ENCODE measurements at regions not wholly inside any gene's neighbourhood (a gene's known extent, or its start where the extent isn't known, plus 50 kb on each side); places are given as distances from the start of the nearest gene placed in this dataset.

GRCh38 chr10:36188080-36188453, 546.0 kb upstream of the FZD8 start:
- TF ChIP-seq ZFX (IDR thresholded peaks at IDR 0.05) (no peak), CTCF (IDR thresholded peaks at IDR 0.05 in 2 of 3, conservative IDR thresholded peaks at IDR 0.05 in 1 of 3; ENCODE audit: borderline replicate concordance in 1 of 3, insufficient read depth in 1 of 3, low read depth in 2 of 3, low read length in 2 of 3) (no peak), POLR2A (IDR thresholded peaks at IDR 0.05; ENCODE audit: borderline replicate concordance, extremely low read depth, insufficient read depth, insufficient read length) (no peak), TCF7L2 (IDR thresholded peaks at IDR 0.05; ENCODE audit: borderline replicate concordance, extremely low read depth, insufficient read depth, insufficient read length) (no peak), POLR2AphosphoS5 (IDR thresholded peaks at IDR 0.05; ENCODE audit: low read depth, low read length) (no peak), CEBPB (IDR thresholded peaks at IDR 0.05; ENCODE audit: low read depth) (no peak), EZH2 (IDR thresholded peaks at IDR 0.05) (no peak), ZBTB33 (IDR thresholded peaks at IDR 0.05; ENCODE audit: extremely low read depth, insufficient replicate concordance, low read length) (no peak)
